ENCODE measurements at regions not wholly inside any gene's neighbourhood (a gene's known extent, or its start where the extent isn't known, plus 50 kb on each side); places are given as distances from the start of the nearest gene placed in this dataset.

DNA sequence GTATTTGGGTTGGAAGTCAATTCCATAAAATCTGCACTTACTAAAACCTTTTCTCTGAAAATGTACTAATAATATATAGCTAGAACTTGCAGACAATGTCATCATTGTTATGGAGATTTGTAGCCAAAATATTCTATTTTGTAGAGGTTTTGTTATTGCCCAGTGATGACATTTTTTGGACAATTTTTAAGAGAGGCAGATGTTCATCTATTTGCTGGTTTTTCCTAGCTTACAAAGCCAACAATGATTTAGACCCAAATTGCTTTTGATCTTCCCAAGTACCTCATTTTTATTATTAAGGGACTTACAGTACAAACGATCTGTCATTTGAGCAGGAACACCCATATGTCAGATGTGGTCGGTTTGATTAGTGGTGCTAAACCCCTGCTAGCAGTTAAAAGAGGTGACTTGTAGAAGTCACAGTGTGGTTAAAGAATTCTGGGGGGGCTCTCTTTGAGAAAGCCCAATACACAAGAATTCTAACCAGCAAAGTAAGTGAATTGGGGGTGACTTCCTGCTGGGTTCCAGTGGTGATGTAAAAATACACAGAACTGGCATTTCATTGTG lies 136.2 kb downstream of the KIT start:
- TF ChIP-seq, protein P1, sequence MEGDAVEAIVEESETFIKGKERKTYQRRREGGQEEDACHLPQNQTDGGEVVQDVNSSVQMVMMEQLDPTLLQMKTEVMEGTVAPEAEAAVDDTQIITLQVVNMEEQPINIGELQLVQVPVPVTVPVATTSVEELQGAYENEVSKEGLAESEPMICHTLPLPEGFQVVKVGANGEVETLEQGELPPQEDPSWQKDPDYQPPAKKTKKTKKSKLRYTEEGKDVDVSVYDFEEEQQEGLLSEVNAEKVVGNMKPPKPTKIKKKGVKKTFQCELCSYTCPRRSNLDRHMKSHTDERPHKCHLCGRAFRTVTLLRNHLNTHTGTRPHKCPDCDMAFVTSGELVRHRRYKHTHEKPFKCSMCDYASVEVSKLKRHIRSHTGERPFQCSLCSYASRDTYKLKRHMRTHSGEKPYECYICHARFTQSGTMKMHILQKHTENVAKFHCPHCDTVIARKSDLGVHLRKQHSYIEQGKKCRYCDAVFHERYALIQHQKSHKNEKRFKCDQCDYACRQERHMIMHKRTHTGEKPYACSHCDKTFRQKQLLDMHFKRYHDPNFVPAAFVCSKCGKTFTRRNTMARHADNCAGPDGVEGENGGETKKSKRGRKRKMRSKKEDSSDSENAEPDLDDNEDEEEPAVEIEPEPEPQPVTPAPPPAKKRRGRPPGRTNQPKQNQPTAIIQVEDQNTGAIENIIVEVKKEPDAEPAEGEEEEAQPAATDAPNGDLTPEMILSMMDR (IDR thresholded peaks at IDR 0.05): no peak
- H3K9me3 ChIP-seq (ENCODE audit: control insufficient read depth, insufficient read depth, low read length): no peaks in the 10 kb centered on the region
- DNase-seq: peak in 1 of 2 donors; percentile 7
- H3K4me1 ChIP-seq (ENCODE audit: control insufficient read depth, insufficient read depth, low read length): peaks cover 22% of the 10 kb centered on the region
- intact Hi-C loops (cut with micrococcal nuclease): loop anchor here (10.0 kb wide), 1 partner anchor 51 kb away; no protein-coding TSS in a partner anchor
- Mint-ChIP-seq H3K4me3 (peak overlapping the region; percentile 36), H3K27ac (peak overlapping the region; percentile 28 to 48), H3K4me1 (peaks cover 49 to 54% of the 10 kb centered on the region in 2 donors), H3K36me3 (no peaks in the 10 kb centered on the region), H3K9me3 (no peaks in the 10 kb centered on the region), H3K27me3 (ENCODE audit: low read depth in 2 of 2) (no peaks in the 10 kb centered on the region)
- H3K36me3 ChIP-seq (ENCODE audit: control insufficient read depth, insufficient read depth, low read length): no peaks in the 10 kb centered on the region
- no peaks in the 10 kb centered on the region for H3K27me3 ChIP-seq (ENCODE audit: control insufficient read depth, insufficient read depth, low read length)
- ATAC-seq: peak; percentile 59 to 87 (median 70)
- H3K27ac ChIP-seq (ENCODE audit: low read length): no peak overlapping the region
- no peak overlapping the region for H3K4me3 ChIP-seq (ENCODE audit: low read length)
- 0% methylated on average over 2 of the region's 2 CpGs for WGBS (ENCODE audit: insufficient coverage)
